GM23248 (cell line): ENCODE measurements at regions not wholly inside any gene's neighbourhood (a gene's known extent, or its start where the extent isn't known, plus 50 kb on each side); places are given as distances from the start of the nearest gene placed in this dataset.

Experiments
- EZH2 ChIP-seq: fragments of 200-600 bp; sonication (generic); IDR thresholded peaks from 2 replicates; pipeline ENCODE4 v1.6.1; 2018; ENCODE audit warnings: antibody characterized with exemption, mild to moderate bottlenecking; ENCODE audit not compliant: insufficient read depth, poor library complexity, severe bottlenecking
- EZH2phosphoT487 ChIP-seq: fragments of 200-600 bp; sonication (generic); IDR thresholded peaks from 2 replicates; pipeline ENCODE4 v1.6.1; 2018; ENCODE audit warnings: antibody characterized with exemption, moderate library complexity, mild to moderate bottlenecking, low read depth; ENCODE audit not compliant: insufficient read depth

GRCh38 chr6:104186831-104187230 is 672.9 kb downstream of the HACE1 start:
- TF ChIP-seq EZH2 (no peak), EZH2phosphoT487 (no peak)
